AG10803 (cell line): ENCODE measurements at regions not wholly inside any gene's neighbourhood (a gene's known extent, or its start where the extent isn't known, plus 50 kb on each side); places are given as distances from the start of the nearest gene placed in this dataset.
A peak's percentile ranks its signal among the peaks of the same experiment; 100 is the strongest.

Experiments
- DNase-seq: peaks from one replicate; pipeline ENCODE4 v3.0.0; 2010; ENCODE audit warnings: low read depth
- H3K4me3 ChIP-seq: 2 replicates; pipeline ENCODE4 v1.5.1; 2011; ENCODE audit warnings: mild to moderate bottlenecking, low read length, control low read depth
- TF ChIP-seq, protein P1 (sequence below): conservative IDR thresholded peaks from 2 replicates; pipeline ENCODE4 v1.5.1; 2011; ENCODE audit warnings: mild to moderate bottlenecking, low read length, control low read depth, inconsistent platforms

DNA sequence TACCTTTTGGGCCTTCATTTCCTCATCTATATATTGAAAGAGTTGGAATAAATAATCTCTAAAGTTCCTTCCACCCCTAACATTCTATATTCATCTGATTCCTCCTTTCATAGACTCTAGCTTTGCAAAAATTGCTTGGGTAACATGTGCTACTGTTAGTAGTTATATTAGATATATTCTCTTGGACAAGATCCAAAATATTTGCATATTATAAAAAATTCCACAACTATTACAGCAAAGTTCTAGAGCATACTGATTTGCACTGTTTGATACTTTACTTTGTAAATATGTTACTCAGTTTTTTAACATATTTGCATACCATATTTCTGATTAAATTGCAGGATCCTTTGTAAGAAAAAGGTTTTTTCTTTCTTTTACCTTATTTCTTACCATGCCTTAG, 95.9 kb upstream of the UBE2E2 start:
- TF ChIP-seq, protein P1, sequence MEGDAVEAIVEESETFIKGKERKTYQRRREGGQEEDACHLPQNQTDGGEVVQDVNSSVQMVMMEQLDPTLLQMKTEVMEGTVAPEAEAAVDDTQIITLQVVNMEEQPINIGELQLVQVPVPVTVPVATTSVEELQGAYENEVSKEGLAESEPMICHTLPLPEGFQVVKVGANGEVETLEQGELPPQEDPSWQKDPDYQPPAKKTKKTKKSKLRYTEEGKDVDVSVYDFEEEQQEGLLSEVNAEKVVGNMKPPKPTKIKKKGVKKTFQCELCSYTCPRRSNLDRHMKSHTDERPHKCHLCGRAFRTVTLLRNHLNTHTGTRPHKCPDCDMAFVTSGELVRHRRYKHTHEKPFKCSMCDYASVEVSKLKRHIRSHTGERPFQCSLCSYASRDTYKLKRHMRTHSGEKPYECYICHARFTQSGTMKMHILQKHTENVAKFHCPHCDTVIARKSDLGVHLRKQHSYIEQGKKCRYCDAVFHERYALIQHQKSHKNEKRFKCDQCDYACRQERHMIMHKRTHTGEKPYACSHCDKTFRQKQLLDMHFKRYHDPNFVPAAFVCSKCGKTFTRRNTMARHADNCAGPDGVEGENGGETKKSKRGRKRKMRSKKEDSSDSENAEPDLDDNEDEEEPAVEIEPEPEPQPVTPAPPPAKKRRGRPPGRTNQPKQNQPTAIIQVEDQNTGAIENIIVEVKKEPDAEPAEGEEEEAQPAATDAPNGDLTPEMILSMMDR = no peak
- no peak overlapping the region for H3K4me3 ChIP-seq
- DNase-seq = no peak

DNA sequence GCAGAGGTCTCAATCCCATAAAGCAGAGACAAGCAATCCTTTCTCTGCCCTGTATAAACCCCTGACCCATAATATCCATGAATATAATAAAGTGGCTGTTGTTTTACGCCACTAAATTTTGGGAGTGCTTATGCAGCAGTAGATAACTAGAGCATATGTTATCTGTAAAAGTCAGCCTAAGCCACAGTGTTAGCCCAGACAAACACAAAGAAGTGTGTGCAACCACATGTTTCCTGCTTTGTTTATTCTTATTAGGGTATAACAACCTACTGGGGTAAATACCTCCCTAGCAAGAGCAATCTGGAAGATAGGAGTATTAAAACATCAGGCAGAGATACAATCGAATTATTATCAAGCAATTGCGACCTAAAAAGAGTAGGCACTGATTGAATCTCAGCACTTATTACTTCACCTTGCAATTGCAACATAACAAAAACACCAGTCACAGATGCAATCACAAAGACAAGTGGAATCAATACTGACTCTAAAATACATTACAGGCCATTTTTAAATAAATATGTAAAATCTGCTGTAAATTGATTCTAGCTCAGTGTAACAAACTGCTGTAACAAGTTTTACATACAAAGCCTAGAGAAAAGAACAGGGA, 94.6 kb upstream of the UBE2E2 start:
- no peak for DNase-seq
- TF ChIP-seq, protein P1 = no peak
- H3K4me3 ChIP-seq = no peak overlapping the region

DNA sequence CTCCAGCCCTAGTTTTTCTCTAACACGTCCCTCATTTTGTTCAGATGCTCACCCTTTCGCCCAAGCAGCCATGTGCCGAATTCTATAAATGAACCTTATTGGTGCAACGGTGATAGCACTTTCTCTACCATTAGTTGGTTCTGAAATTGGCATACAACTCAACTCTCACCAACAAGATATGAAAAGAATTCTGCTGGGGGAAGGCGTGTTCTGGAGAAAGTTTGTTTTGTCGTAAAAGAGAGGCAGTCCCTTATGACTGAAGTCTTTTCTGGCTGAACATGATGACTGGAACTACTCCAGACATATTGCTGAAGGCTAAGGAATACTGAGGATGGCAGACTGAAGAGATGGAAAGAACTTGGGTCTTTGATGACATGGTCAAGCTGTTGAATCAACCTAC, 91.8 kb upstream of the UBE2E2 start:
- DNase-seq = no peak
- TF ChIP-seq, protein P1 = no peak
- no peak overlapping the region for H3K4me3 ChIP-seq

DNA sequence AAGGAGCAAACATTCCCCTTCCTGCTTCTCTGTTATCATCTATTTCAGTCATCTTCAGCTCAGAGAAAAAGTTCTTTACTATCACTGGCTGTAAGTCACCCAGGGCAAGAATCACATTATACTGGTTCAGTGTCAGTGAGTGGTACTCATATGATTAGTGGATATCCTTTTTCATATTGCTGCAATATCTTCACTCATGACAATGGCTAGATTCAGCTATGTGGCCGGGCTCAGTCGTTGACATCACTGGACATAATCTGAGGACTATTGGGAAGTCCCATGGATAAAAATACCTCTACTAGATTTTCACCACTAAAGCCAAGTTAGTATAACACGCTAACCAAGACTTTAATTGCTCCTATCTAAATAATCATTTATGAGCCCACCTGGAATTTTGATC, 91.3 kb upstream of the UBE2E2 start:
- TF ChIP-seq, protein P1 = no peak
- H3K4me3 ChIP-seq = no peak overlapping the region
- DNase-seq = no peak

DNA sequence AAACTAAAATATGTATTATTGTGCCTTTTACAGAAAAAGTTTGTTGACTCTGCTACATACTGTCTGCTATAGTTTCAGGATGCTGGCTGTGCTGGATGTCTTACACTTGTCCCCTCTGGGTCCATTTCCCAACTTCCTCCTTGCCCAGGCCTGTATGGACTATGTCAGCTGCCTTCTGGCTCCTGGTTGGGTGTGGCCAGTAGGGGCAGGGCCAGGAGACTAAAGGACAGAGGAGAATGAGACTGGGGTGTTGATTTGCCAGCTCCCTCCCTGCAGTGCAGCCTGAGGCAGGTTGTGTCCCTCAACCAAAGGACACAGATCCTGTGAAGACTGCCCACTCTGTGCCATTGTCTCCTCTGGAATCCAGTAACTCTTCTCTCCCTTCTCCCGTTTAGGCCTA, 90.6 kb upstream of the UBE2E2 start:
- H3K4me3 ChIP-seq = no peak overlapping the region
- no peak for DNase-seq
- TF ChIP-seq, protein P1 = no peak

DNA sequence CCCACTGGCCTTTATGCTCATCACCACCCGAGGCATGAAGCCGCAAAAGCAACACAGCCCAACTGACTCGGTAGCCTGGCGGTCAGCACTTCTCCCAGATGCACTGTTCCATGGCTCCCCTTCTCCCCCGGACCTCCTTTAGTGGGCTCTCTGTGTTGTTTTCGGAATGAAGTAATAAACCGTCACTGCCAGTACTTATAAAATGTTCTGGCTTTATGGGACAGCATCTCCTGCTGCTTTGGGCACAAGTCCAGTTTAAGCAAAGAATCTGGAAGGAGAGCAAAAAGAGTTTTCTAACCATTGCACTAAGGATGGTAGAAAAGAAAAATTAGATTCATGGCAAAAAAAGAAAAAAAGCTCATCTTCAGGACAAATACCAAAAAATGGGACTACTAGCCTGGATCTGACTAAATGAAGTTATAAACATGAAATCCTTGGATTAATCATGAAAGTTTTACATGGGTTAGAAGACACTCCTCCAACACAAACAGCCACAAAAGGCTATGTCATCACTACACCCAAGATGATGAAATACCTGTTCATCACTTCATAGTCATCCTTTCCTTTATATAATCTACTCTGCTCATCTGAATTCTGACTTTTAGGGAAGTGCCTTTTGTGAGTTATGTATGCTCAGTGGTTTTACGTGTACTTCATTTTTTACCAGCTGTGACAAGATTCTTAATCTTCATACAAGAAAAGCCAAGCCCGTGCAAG, 89.5 kb upstream of the UBE2E2 start:
- DNase-seq = peak; percentile 21
- TF ChIP-seq, protein P1 = no peak
- no peak overlapping the region for H3K4me3 ChIP-seq

DNA sequence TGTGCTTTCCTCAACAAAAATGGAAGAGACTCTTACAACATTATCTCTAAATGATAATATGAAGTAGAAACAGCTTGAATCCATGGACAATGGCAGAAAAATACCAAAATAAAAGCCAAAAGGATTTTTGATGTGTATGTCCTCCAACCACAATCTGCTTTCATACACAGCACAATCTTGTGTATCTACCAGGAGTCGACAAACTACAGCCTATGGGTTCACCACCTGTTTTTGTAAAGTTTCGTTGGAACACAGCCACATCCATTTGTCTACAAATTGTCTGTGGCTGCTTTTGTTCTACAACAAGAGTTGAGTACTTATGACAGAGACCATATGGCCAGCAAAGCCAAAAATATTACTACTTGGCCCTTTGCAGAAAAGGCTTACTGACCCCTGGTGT, 88.7 kb upstream of the UBE2E2 start:
- TF ChIP-seq, protein P1 = no peak
- H3K4me3 ChIP-seq = no peak overlapping the region
- DNase-seq = no peak
